ENCODE measurements at regions not wholly inside any gene's neighbourhood (a gene's known extent, or its start where the extent isn't known, plus 50 kb on each side); places are given as distances from the start of the nearest gene placed in this dataset.
"Not testable (repeated sequence)": the region's sequence is repeated elsewhere in the genome, so short reads cannot be mapped to it uniquely, and the experiment has no call there.

- no peak for DNase-seq (ENCODE audit: low read depth)
Measured at GRCh38 chr12:114192549-114192948, 213.4 kb downstream of the TBX5 start.

GRCh38 chr12:114192013-114192412 lies 213.9 kb downstream of the TBX5 start:
- DNase-seq (ENCODE audit: low read depth) = no peak

- no peak for DNase-seq (ENCODE audit: low read depth)
Measured at GRCh38 chr12:114191581-114191980, 214.4 kb downstream of the TBX5 start.

GRCh38 chr12:114190971-114191370 lies 215.0 kb downstream of the TBX5 start:
- DNase-seq (ENCODE audit: low read depth) = no peak

GRCh38 chr12:114189266-114189665 lies 216.7 kb downstream of the TBX5 start:
- no peak for DNase-seq (ENCODE audit: low read depth)

GRCh38 chr12:114186241-114187002 lies 219.5 kb downstream of the TBX5 start:
- no peak for DNase-seq (ENCODE audit: low read depth)

GRCh38 chr12:114185036-114185435 lies 218.9 kb upstream of the RBM19 start:
- DNase-seq (ENCODE audit: low read depth) = no peak

- DNase-seq (ENCODE audit: low read depth) = no peak
Measured at GRCh38 chr12:114174326-114174725, 208.2 kb upstream of the RBM19 start.

GRCh38 chr12:114172135-114172534 lies 206.0 kb upstream of the RBM19 start:
- DNase-seq (ENCODE audit: low read depth) = no peak

GRCh38 chr12:114168061-114168460 lies 201.9 kb upstream of the RBM19 start:
- no peak for DNase-seq (ENCODE audit: low read depth)

GRCh38 chr12:114167431-114167830 lies 201.3 kb upstream of the RBM19 start:
- peak; percentile 7 for DNase-seq (ENCODE audit: low read depth)

GRCh38 chr12:114166362-114166761 lies 200.2 kb upstream of the RBM19 start:
- peak; percentile 2 for DNase-seq (ENCODE audit: low read depth)

GRCh38 chr12:114165921-114166320 lies 199.8 kb upstream of the RBM19 start:
- DNase-seq (ENCODE audit: low read depth) = no peak

- no peak for DNase-seq (ENCODE audit: low read depth)
Measured at GRCh38 chr12:114164351-114164750, 198.2 kb upstream of the RBM19 start.

- peak; percentile 17 for DNase-seq (ENCODE audit: low read depth)
Measured at GRCh38 chr12:114163771-114164170, 197.6 kb upstream of the RBM19 start.

- no peak for DNase-seq (ENCODE audit: low read depth)
Measured at GRCh38 chr12:114160445-114160844, 194.3 kb upstream of the RBM19 start.

- no peak for DNase-seq (ENCODE audit: low read depth)
Measured at GRCh38 chr12:114152890-114153289, 186.8 kb upstream of the RBM19 start.

GRCh38 chr12:114152066-114152465 lies 185.9 kb upstream of the RBM19 start:
- no peak for DNase-seq (ENCODE audit: low read depth)

GRCh38 chr12:114150584-114150983 lies 184.5 kb upstream of the RBM19 start:
- DNase-seq (ENCODE audit: low read depth) = not testable (repeated sequence)

- no peak for DNase-seq (ENCODE audit: low read depth)
Measured at GRCh38 chr12:114141921-114142564, 175.9 kb upstream of the RBM19 start.

- DNase-seq (ENCODE audit: low read depth) = no peak
Measured at GRCh38 chr12:114140576-114140975, 174.5 kb upstream of the RBM19 start.

GRCh38 chr12:114136631-114137030 lies 170.5 kb upstream of the RBM19 start:
- DNase-seq (ENCODE audit: low read depth) = no peak

GRCh38 chr12:114134922-114135321 lies 168.8 kb upstream of the RBM19 start:
- no peak for DNase-seq (ENCODE audit: low read depth)

GRCh38 chr12:114131824-114132223 lies 165.7 kb upstream of the RBM19 start:
- DNase-seq (ENCODE audit: low read depth) = no peak

All from amniotic epithelial cell (primary cell).